KOPT-K1 (cell line): ENCODE measurements at regions not wholly inside any gene's neighbourhood (a gene's known extent, or its start where the extent isn't known, plus 50 kb on each side); places are given as distances from the start of the nearest gene placed in this dataset.
"Not testable (repeated sequence)": the region's sequence is repeated elsewhere in the genome, so short reads cannot be mapped to it uniquely, and the experiment has no call there.

Source experiments
- H3K27ac ChIP-seq: fragments of 200-600 bp; sonication (generic); 2 replicates; pipeline ENCODE4 v1.5.1; 2016; ENCODE audit warnings: antibody characterized with exemption, mild to moderate bottlenecking, low read depth, low read length; ENCODE audit not compliant: poor library complexity, severe bottlenecking
- H3K36me3 ChIP-seq: fragments of 200-600 bp; sonication (generic); 2 replicates; pipeline ENCODE4 v1.5.1; 2017; ENCODE audit warnings: antibody characterized with exemption, mild to moderate bottlenecking, low read length, moderate library complexity; ENCODE audit not compliant: insufficient read depth
- H3K9me3 ChIP-seq: fragments of 200-600 bp; sonication (generic); 2 replicates; pipeline ENCODE4 v1.5.1; 2017; ENCODE audit warnings: antibody characterized with exemption, low read length, mild to moderate bottlenecking; ENCODE audit not compliant: insufficient read depth, poor library complexity, severe bottlenecking

DNA sequence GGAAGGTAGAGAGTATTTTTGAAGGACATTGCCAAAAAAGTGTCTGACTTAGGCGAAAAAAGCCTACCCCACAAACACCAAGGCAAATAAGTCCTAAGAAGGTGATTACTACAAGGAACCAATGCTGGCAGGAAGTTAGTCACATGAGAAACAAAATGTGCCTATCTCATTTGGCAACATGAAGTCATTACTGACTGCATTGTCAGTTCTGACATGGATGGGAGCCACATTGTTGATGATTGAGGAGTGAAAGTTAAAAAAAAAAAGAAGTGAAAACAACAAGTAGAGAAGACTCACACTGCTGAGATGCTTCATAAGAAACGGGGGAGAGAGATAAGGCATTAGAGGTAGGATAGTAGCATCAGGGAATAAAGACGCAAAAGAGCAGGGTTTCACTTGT lies 141.5 kb upstream of the FAT3 start:
- no peak overlapping the region for H3K27ac ChIP-seq
- no peaks in the 10 kb centered on the region for H3K9me3 ChIP-seq
- no peaks in the 10 kb centered on the region for H3K36me3 ChIP-seq

- no peaks in the 10 kb centered on the region for H3K36me3 ChIP-seq
- H3K9me3 ChIP-seq, result no peaks in the 10 kb centered on the region
- H3K27ac ChIP-seq, result no peak overlapping the region
These were observed 142.0 kb upstream of the FAT3 start for GRCh38 chr11:92082652-92083051.

DNA sequence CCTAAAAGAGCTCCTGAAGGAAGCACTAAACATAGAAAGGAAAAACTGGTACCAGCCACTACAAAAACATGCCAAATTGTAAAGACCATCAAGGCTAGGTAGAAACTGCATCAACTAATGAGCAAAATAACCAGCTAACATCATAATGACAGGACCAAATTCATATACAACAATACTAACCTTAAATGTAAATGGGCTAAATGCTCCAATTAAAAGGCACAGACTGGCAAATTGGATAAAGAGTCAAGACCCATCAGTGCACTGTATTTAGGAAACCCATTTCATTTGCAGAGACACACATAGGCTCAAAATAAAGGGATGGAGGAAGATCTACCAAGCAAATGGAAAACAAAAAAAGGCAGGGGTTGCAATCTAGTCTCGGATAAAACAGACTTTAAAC lies 150.1 kb upstream of the FAT3 start:
- not testable (repeated sequence) for H3K36me3 ChIP-seq, H3K27ac ChIP-seq, H3K9me3 ChIP-seq

DNA sequence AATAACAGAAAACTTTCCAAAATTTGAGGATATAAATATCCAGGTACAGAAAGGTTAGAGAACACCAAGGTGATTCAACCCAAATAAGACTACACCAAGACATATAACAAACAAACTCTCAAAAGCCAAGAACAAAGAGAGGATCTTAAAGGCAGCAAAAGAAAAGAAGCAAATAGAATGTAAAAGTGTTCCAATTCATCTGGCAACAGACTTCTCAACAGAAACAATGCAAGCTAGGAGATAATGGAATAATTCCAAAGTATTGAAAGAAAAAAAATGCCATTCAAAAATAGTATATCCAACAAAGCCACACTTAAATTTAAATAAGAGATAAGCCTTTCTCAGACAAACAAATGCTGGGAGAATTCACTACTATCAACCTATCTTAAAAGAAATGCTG lies 153.0 kb upstream of the FAT3 start:
- H3K9me3 ChIP-seq, result peaks cover 6% of the 10 kb centered on the region
- no peak overlapping the region for H3K27ac ChIP-seq
- no peaks in the 10 kb centered on the region for H3K36me3 ChIP-seq

- no peaks in the 10 kb centered on the region for H3K36me3 ChIP-seq
- no peak overlapping the region for H3K27ac ChIP-seq
- peaks cover 6% of the 10 kb centered on the region for H3K9me3 ChIP-seq
These were observed 154.4 kb upstream of the FAT3 start for GRCh38 chr11:92070026-92070889.

- no peaks in the 10 kb centered on the region for H3K36me3 ChIP-seq
- H3K9me3 ChIP-seq, result peaks cover 6% of the 10 kb centered on the region
- H3K27ac ChIP-seq, result no peak overlapping the region
These were observed 157.6 kb upstream of the FAT3 start for GRCh38 chr11:92067016-92067415.

DNA sequence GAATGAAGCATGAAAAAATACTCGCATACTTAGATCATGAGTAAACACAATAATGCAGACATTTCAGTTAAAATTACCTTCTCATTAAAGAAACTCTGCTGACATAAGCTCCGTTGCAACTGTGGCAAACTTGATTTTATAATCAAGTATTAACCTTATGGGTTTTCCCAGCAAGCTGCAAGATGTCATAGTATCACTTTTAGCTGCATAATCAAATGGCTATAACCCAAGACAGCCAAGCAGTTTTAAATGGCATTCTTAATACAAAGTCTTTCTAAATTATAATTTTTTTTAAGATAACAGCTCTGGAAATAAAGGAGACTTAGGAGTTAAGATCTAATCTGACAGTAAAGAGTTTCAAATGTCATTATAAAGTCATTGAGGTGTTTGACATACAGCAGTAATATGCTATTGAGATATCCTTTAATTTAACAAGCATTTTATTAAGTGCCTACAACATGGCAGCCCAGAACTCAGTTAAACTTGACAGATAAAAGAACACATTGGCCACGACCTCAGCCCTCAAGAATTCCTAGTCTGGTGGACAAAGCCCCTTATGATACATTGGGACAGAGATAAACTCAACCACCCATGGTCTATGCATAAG lies 163.1 kb upstream of the FAT3 start:
- Histone ChIP-seq H3K9me3 (no peaks in the 10 kb centered on the region), H3K27ac (no peak overlapping the region), H3K36me3 (no peaks in the 10 kb centered on the region)

- H3K9me3 ChIP-seq, result no peaks in the 10 kb centered on the region
- no peak overlapping the region for H3K27ac ChIP-seq
- no peaks in the 10 kb centered on the region for H3K36me3 ChIP-seq
These were observed 166.7 kb upstream of the FAT3 start for GRCh38 chr11:92057849-92058442.

DNA sequence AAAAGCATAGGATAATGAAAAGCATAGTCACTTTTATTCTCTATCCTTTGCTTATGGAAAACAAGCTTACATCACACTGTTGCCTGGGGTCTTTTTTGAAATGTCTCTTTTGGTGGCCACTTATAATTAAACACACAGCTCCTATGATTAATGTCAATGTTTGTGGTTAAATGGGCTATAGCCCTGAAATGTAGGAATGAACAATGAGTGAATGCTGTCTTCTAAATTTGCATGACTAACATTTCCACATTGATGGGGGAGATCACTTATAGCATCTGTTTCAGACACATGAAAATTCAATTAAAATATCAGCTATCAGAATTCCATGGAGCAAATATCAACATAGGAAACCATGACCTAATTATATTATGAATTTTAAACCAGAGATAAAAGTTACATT lies 171.4 kb upstream of the FAT3 start:
- Histone ChIP-seq H3K27ac (no peak overlapping the region), H3K36me3 (no peaks in the 10 kb centered on the region), H3K9me3 (no peaks in the 10 kb centered on the region)

DNA sequence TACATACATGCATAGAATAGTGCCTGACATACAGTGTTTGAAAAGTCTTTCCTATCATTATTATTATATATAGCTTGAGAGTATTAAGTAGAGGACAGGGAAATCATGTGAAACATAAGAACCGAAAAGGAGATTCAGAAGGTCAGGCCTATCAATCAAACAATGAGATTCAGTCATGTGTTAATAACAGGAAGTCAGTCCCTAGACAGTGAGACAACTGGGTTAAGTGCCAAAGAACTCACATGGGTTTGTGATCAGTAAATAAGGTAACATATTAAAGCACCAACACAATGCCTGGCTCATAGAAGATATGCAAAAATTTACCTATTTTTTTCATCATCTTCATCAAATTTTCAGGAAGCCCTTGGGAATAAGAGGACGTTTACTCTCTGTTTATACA lies 174.3 kb upstream of the FAT3 start:
- Histone ChIP-seq H3K9me3 (no peaks in the 10 kb centered on the region), H3K27ac (no peak overlapping the region)

GRCh38 chr11:92048415-92048814 lies 176.2 kb upstream of the FAT3 start:
- no peak overlapping the region for H3K27ac ChIP-seq
- H3K36me3 ChIP-seq, result no peaks in the 10 kb centered on the region
- H3K9me3 ChIP-seq, result no peaks in the 10 kb centered on the region

More for the DNA sequence above, 174.3 kb upstream of the FAT3 start:
- no peaks in the 10 kb centered on the region for H3K36me3 ChIP-seq

DNA sequence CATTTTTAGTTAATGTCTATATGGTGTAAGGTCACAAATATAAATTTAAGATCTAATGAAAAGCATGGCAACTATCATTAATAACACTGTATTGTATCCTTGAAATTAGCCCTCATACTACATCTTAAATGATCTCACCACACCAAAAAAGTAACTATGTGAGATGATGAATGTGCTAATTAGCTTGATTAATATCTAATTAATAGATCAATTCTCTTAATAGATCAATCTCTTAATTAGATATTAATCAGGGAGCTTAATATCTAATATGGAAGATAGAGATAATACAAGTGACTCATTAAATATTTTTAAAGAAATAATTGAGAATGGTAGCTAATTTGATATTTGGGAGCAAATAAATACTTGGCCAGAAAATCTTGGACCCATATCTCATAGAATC lies 178.5 kb upstream of the FAT3 start:
- H3K9me3 ChIP-seq, result no peaks in the 10 kb centered on the region
- no peak overlapping the region for H3K27ac ChIP-seq
- H3K36me3 ChIP-seq, result no peaks in the 10 kb centered on the region

- no peak overlapping the region for H3K27ac ChIP-seq
- H3K9me3 ChIP-seq, result no peaks in the 10 kb centered on the region
- no peaks in the 10 kb centered on the region for H3K36me3 ChIP-seq
These were observed 179.3 kb upstream of the FAT3 start for GRCh38 chr11:92045301-92045700.

DNA sequence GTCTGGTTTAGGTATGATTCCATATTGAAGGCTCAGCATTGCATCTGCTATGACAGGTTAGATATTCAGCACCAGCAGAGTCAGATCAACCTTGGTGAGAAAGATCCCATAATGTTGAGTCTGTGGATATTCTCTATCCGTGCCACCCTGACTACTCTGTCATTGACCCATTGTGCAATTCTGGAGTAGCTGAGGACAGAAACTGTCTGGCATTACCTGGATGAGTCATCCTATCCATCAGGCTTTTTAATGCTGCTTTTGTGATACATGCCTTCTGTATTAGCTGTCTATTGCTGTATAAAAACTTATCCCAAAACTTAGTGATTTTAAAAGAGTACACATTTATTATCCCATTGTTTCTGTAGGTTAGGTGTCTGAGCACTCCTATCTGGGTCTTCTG lies 189.1 kb upstream of the FAT3 start:
- Histone ChIP-seq H3K27ac (no peak overlapping the region), H3K36me3 (no peaks in the 10 kb centered on the region), H3K9me3 (no peaks in the 10 kb centered on the region)

DNA sequence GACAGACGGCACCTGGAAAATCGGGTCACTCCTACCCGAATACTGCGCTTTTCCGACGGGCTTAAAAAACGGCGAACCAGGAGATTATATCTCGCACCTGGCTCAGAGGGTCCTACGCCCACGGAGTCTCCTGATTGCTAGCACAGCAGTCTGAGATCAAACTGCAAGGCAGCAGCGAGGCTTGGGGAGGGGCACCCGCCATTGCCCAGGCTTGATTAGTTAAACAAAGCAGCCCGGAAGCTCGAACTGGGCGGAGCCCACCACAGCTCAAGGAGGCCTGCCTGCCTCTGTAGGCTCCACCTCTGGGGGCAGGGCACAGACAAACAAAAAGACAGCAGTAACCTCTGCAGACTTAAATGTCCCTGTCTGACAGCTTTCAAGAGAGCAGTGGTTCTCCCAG lies 197.5 kb upstream of the FAT3 start:
- not testable (repeated sequence) for H3K36me3 ChIP-seq, H3K9me3 ChIP-seq, H3K27ac ChIP-seq

- H3K27ac ChIP-seq, result no peak overlapping the region
- peaks cover 3% of the 10 kb centered on the region for H3K9me3 ChIP-seq
- no peaks in the 10 kb centered on the region for H3K36me3 ChIP-seq
These were observed 198.0 kb upstream of the FAT3 start for GRCh38 chr11:92026664-92027063.
